NCI-H1048 (cell line): ENCODE measurements at regions not wholly inside any gene's neighbourhood (a gene's known extent, or its start where the extent isn't known, plus 50 kb on each side); places are given as distances from the start of the nearest gene placed in this dataset.
"Not testable (repeated sequence)": the region's sequence is repeated elsewhere in the genome, so short reads cannot be mapped to it uniquely, and the experiment has no call there.

Experiments
- DNase-seq: peaks from one replicate; lab custom pipeline; 2025; lab: John Stamatoyannopoulos, UW

- no peak for DNase-seq
Measured at GRCh38 chrX:69431420-69431819, 72.7 kb upstream of the NALF2 start.

GRCh38 chrX:69430785-69431184, 73.3 kb upstream of the NALF2 start:
- no peak for DNase-seq

DNA sequence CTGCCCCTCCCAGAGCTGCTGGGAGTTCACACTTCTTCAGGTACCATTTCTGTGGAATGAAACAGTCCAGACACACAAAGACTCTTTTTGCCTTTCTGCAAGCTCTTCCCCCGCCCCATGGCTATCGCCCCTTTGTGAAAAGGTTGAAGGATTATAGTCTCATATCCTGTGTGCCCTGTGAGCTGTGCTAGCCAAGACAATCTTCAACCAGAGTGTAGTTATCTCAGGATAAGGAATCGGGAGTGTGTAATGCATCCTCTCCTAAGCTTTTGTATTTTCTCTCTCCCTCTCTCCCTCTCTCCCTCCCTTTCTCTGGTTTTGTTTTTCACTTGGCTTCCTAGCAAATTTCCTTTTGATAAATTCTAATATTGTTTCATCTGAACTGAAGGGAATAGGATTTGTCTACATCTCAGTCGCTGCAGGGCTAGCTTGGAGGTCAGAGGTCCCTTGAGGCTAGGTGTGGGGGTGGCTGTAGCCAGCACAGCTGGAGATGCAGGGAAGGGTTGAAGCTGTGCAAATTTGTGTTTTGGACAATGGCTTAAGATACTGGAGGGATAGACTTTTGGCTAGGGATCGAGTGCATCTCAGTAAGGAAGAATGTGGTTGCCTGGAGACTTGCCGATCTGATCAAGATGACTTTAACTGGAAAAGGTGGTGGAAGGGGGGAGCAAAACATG, 74.6 kb upstream of the NALF2 start:
- no peak for DNase-seq

DNA sequence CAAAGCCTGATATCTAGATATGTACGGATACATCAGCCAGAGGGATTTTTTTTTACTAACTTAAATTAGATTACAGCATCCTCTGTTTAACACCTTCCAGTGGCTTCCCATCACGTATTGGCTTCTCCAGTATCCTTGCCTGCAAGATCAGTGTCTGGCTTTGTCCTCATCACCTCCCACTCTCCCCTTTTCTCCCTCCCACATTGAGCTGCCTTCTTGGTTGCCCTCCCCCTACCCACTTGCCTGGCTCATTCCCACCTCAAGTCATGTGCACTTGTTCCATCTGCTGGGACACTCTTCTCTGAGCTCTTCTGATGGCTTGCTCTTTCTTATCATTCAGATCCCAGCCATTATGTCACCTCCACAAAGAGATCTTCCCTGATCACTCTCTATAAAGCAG, 75.9 kb upstream of the NALF2 start:
- no peak for DNase-seq

GRCh38 chrX:69424910-69425309, 79.2 kb upstream of the NALF2 start:
- DNase-seq: no peak

DNA sequence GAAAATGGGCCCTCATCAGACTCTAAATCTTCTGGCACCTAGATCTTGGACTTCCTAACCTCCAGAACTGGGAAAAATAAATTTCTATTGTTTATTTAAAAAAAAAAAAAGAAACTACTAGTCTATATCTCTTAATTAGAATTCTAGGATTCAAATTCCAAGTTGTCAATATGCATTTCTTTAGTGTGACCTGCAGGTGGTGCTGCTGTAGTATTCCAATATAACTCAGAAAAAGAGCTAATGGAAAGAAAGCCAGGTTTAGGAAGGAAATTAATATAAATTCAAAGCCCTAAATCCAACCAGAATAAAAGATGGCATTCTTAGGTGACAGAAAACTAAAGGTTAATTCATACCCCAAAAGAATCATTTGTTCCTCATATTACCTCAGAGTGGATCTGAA, 80.0 kb upstream of the NALF2 start:
- no peak for DNase-seq

DNA sequence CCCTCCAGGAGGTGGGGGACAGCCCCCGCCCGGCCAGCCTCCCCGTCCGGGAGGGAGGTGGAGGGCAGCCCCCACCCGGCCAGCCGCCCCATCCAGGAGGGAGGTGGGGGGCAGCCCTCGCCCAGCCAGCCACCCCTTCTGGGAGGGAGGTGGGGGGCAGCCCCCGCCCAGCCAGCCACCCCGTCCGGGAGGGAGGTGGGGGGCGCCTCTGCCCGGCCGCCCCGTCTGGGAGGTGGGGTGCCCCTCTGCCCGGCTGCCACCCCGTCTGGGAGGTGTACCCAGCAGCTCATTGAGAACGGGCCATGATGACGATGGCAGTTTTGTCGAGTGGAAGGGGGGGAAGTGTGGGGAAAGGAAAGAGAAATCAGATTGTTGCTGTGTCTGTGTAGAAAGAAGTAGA, 81.9 kb upstream of the NALF2 start:
- DNase-seq: not testable (repeated sequence)

DNA sequence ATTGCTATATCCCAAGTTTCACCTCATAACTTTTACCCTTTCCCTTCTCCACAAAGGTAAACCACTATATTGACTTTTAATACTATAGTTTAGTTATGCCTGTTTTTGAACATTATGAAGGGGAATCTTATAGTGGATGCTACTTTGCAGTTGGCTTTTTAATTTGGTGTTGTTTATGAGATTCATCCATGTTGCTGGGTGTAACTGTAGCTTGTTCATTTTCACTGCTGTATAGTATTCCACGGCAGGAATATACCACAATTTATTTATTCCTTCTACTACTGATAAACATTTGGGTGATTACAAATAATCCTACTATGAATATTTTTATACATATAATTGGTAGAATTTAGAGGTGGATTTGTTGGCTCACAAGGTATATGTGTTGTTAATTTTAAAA, 88.4 kb upstream of the NALF2 start:
- DNase-seq: no peak

DNA sequence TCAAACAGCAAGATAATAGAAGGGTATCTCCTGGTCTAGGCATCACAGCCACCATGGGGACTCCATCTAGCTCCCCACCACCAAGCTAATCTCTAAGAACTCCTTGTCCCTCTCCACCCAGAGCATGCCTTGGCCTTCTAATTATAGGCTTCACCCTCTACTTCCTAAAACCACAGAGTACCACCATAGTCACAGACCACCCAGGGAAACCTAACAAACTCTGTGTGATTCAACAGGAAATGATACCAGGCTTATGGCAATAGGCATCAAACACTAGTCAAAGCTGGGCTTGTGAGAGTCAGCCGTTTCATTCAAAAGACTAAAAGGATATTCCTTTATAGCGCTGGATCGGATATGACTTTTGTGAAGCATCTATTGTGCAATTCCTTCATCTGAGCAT, 91.5 kb upstream of the NALF2 start:
- no peak for DNase-seq

- DNase-seq: no peak
Measured at GRCh38 chrX:69398881-69399280, 105.2 kb upstream of the NALF2 start.

GRCh38 chrX:69396916-69397315, 107.2 kb upstream of the NALF2 start:
- no peak for DNase-seq

- DNase-seq: no peak
Measured at GRCh38 chrX:69395306-69395705, 108.8 kb upstream of the NALF2 start.

DNA sequence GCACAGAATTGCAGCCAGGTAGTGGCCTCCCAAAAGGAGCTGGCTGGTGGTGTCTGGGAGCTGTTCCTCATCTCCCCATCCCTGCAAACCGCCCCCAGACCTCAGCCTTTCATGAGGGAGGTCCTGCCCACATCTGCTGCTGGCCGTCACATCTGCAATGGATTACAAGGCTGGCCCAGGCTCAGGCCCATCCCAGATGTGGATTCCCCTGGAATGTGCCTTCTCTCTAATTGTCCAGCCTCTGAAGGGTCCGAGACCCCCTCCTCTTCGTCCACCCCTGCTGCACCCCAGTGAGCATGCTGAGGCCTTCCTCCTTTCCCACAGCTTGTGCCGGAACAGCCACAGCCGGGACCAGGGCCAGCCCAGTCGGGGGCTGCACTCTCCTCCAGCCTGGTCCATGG, 115.0 kb upstream of the NALF2 start:
- DNase-seq: no peak

GRCh38 chrX:69388526-69388925, 115.6 kb upstream of the NALF2 start:
- no peak for DNase-seq

DNA sequence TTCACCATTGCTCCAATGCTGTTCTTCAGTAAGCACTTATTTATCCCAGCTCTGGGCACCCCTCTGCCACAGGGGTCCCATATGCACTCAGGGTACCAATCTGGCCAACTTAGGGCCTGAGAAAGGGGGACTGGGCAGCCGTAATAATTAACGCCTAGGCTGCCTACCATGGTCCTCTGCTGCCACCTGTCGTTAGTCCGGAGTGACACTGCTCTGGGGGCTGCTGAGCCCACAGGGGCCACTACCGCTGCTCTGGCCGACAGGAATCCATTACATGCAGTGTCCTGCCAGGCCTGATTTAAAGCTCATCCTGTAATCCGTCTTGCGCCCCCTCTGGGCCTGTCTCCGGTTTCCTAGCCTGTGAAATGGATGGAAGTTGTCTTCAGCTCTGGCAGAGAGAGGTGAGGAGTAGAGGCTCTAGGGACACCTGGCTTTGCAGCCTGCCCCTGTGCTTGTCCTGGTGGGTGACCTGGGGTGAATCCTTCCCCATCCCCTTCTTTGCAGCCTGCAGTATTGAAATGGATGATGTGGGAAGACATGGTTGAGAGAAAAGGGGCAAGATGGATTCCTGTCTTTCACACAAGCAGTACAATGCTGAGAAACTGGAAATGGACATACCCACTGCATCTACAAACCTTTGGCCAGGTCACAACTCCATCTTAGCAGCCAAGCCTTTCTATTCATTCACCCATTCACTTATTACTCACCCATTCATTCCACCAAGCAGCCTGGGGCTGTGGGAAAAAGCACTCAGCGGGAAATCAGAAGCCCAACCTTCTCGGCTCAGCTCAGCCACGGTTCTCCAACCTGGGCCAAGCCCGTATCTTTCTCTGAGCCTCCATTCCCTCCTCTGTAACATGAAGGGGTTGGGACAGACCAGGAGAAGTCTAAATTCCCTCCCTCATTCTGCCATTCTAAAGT, 116.3 kb upstream of the NALF2 start:
- DNase-seq: peak; percentile 0

DNA sequence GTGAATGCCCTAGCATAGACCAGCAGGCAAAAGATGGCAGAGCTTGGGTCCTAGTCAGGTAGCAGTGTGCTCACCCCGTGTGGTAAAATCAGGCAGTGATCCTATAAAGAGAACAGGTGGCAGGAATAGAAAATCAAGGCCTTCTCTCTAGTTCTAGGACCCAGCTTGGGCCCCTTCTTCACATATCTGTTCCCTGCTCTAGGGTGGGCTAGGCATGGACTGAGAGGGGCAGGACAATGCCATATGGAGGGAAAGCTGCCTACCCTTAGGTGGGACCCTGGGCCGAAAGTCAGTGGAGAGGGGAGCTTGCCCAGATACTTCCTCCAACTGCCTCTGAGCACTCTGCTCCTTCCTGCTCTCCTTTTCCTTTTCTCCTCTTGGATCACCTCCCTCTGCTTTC, 117.4 kb upstream of the NALF2 start:
- no peak for DNase-seq

DNA sequence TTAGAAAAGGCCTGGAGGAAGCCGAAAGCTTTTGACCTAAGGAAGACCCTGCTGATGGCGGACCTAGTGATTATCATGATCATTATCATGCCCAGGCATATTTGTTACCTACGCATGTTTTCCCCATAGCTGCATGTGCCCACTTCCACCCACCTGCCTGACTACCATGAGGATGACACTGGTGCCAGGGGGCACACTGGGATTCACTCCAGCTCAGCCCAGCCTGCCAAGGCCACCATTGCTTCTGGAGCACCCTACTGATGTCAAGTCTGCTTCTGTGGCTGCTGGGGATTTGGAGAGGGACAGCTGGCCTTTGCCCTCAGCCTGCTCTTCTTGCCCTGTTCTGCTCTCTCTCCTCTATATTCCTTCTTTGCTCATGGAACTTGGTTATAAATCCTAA, 124.7 kb upstream of the NALF2 start:
- DNase-seq: no peak

GRCh38 chrX:69374569-69374968, 129.6 kb upstream of the NALF2 start:
- DNase-seq: no peak

DNA sequence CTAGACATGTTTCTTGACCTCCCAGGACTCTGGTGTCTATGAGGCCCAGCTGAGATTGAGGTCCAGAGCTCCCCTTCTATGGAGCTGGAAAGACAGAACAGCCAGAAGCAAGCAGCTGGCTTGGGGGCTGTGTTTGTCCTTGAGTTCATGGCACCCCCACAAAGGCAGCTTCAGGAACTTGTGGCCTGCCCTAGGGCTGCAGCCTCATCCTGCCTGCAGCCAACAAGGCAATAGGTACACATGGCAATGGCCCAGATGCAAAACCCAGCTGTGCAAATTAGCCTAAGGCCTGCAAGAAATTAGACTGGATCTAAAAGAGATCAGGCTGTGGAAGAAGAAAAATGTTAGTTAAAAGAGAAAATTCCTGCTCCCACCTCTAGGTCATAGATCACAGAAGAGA, 131.7 kb upstream of the NALF2 start:
- DNase-seq: no peak

DNA sequence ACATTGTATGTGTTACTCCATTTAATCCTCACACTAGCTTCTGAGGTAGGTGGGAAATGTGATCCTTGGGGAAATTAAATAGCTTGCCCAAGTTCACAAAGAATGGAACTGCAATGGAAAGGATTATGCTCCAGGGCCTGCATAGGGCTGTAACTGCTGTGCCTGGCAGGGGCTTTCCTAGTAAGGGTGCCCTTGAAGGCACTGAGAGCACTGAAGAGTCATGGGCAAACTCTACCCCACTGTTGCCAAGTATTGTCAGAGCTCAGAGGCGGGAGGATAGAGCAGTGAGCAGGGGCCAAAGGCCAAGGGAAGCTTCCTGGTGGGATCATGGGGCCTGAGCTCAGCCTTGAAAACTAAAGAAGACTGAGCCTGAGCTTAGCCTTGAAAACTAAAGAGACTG, 133.0 kb upstream of the NALF2 start:
- DNase-seq: no peak

DNA sequence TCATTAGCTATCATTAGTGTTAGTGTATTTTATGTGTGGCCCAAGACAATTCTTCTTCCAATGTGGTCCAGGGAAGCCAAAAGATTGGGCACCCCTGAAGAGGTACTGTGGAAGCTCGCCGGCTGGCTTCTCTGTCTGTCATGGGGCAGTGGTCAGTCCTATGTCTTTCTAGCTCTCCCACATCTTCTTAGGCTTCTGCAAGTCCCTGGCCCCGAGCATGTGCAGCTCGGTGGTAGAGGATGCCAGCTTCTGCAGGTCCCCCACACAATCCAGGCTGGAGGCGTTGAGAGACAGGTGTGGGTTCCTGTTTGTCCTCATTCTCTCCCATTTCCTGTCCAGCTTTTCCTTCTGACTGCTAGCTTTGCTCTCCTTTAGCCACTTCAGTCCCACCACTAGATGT, 134.1 kb upstream of the NALF2 start:
- no peak for DNase-seq

DNA sequence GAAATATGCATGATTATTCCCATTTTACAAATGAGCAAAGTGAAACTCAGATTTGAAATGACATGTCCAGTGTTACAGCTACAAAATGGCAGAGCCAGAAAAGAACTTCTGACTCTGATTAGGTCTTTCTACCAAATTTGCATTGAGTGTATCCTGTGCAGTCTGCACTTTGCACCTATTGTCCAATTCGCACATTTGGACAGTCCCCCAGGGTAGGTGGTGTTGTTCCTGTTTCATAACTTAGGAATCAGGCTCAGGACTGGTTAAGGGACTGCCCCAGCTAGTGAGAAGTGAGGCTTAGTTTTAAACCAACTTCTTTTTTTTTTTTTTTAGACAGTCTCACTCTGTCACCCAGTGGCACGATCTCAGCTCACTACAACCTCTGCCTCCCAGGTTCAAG, 137.9 kb upstream of the NALF2 start:
- DNase-seq: no peak

- DNase-seq: no peak
Measured at GRCh38 chrX:69365755-69366154, 138.4 kb upstream of the NALF2 start.

GRCh38 chrX:69365349-69365748, 138.8 kb upstream of the NALF2 start:
- no peak for DNase-seq
